ENCODE measurements at regions not wholly inside any gene's neighbourhood (a gene's known extent, or its start where the extent isn't known, plus 50 kb on each side); places are given as distances from the start of the nearest gene placed in this dataset.

DNA sequence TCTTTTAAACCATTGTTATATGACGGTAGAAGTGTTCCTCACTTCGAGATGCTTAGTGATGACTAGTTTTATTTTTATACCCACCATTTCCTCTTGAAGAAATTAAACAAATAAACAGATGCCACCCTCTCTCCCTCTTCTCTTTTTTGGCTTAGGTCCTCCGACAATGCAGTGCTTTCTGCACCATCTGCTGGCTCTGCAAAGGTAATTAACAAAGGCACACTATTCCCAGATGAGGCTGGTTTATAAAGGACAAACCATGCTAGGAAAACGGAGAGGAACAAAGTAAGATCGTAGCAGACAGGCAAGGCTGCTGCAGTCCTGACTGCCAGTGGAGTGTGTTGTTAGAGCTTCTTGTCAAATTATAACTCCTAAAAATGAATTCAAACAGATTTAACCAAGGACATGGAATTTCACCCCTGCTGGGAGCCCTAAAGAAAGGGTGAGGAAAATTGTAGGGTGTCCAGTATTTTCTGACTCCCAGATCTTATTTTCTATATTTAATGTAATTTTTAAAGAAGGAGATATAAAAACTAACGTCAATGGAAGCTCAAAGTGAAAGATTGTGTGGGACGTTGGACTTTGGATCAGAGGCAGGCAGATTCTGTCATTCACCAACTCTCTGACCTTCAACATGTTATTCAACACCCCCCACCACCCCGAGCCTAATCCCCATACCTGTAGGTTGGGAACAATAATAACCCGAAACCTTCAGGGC is 142.1 kb downstream of the CPEB2 start:
- TF ChIP-seq, protein P1, sequence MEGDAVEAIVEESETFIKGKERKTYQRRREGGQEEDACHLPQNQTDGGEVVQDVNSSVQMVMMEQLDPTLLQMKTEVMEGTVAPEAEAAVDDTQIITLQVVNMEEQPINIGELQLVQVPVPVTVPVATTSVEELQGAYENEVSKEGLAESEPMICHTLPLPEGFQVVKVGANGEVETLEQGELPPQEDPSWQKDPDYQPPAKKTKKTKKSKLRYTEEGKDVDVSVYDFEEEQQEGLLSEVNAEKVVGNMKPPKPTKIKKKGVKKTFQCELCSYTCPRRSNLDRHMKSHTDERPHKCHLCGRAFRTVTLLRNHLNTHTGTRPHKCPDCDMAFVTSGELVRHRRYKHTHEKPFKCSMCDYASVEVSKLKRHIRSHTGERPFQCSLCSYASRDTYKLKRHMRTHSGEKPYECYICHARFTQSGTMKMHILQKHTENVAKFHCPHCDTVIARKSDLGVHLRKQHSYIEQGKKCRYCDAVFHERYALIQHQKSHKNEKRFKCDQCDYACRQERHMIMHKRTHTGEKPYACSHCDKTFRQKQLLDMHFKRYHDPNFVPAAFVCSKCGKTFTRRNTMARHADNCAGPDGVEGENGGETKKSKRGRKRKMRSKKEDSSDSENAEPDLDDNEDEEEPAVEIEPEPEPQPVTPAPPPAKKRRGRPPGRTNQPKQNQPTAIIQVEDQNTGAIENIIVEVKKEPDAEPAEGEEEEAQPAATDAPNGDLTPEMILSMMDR (IDR thresholded peaks at IDR 0.05) = no peak
- no peak for TF ChIP-seq POLR2A (IDR thresholded peaks at IDR 0.05)

All from body of pancreas (tissue), 4 donors.